K562 (cell line): ENCODE measurements at regions not wholly inside any gene's neighbourhood (a gene's known extent, or its start where the extent isn't known, plus 50 kb on each side); places are given as distances from the start of the nearest gene placed in this dataset.

Experiments used
- ATAC-seq: fragments of 200-7000 bp; cut with Tn5 transposase; 3 replicates; pipeline ENCODE4 v1.9.1; 2020; ENCODE audit warnings: moderate library complexity
- BruUV-seq: library from RNA; stranded (reverse); fragments of 400-500 nt; replicated peaks from 2 replicates; lab custom pipeline; 2021; lab: Mats Ljungman, UMichigan
- CTCF ChIA-PET: fragments of 300-600 bp; formaldehyde crosslinking; extraction: SDS; loops from one replicate; lab custom pipeline; 2021; ENCODE audit warnings: low intra/inter-chr PET ratio; lab: Yijun Ruan, JAX
- POLR2A ChIA-PET: fragments of 300-600, 350-650 bp; sonication (Branson Sonifier 250); formaldehyde crosslinking; extraction: SDS; loops from one replicate; lab custom pipeline; 2021; ENCODE audit warnings: antibody characterized with exemption, inconsistent platforms; lab: Yijun Ruan, JAX
- DNase-seq, 4 experiments: peaks; one replicate each; pipeline versions ENCODE4 v3.0.0 to v3.0.0-alpha.2; 2011 to 2018; ENCODE audit warnings: low spot score in 3 of 4, mixed read lengths in 3 of 4; ENCODE audit errors: extremely low read depth in 1 of 4
- FAIRE-seq: peaks from 2 replicates; lab custom pipeline; 2011; peaks lifted over from hg19 to GRCh38; lab: Jason Lieb, UNC
- H2AFZ ChIP-seq: 2 replicates; pipeline ENCODE4 v1.6.0; 2011; ENCODE audit warnings: low read depth, low read length, control low read depth, inconsistent platforms
- H3K27ac ChIP-seq: fragments of 200-600 bp; 3 replicates; pipeline ENCODE4 v1.8.0; 2011; ENCODE audit warnings: low read depth, mild to moderate bottlenecking, control low read depth, inconsistent platforms, low read length, moderate library complexity, mixed read lengths; ENCODE audit errors: extremely low read depth
- H3K27me3 ChIP-seq, 2 experiments: fragments of 300-600 bp in 1 of 2; 2 replicates in 1 of 2; 3 replicates in 1 of 2; pipeline versions ENCODE4 v1.6.0 to v1.8.0; 2011; ENCODE audit warnings: inconsistent platforms in 2 of 2, low read length in 2 of 2, mild to moderate bottlenecking in 1 of 2, mixed read lengths in 1 of 2, moderate library complexity in 1 of 2; ENCODE audit not compliant: control insufficient read depth in 2 of 2, insufficient read depth in 2 of 2
- H3K36me3 ChIP-seq: fragments of 300-600 bp; 3 replicates; pipeline ENCODE4 v1.8.0; 2011; ENCODE audit warnings: mild to moderate bottlenecking, low read length, inconsistent platforms; ENCODE audit not compliant: control insufficient read depth, insufficient read depth
- H3K4me1 ChIP-seq, 2 experiments: fragments of 200-600 bp in 1 of 2; replicated peaks in 1 of 2; 2 replicates in 1 of 2; 3 replicates in 1 of 2; pipeline versions ENCODE4 v1.5.1 to v1.8.0; 2011; ENCODE audit warnings: inconsistent platforms in 2 of 2, low read length in 2 of 2, mild to moderate bottlenecking in 1 of 2, mixed read lengths in 1 of 2, moderate library complexity in 1 of 2; ENCODE audit not compliant: control insufficient read depth in 2 of 2, insufficient read depth in 2 of 2
- H3K4me2 ChIP-seq: 2 replicates; pipeline ENCODE4 v1.6.1; 2011; ENCODE audit warnings: low read length, control low read depth, inconsistent platforms, mixed read lengths; ENCODE audit not compliant: insufficient read depth
- H3K4me3 ChIP-seq: fragments of 200-600 bp; sonication (generic), shearing (Covaris generic); 2 replicates; pipeline ENCODE4 v1.5.1; 2016; ENCODE audit warnings: control low read depth, inconsistent platforms
- H3K79me2 ChIP-seq: fragments of 200-600 bp; 3 replicates; pipeline ENCODE4 v1.8.0; 2011; ENCODE audit warnings: low read length, inconsistent platforms; ENCODE audit not compliant: control insufficient read depth, insufficient read depth
- H3K9ac ChIP-seq, 2 experiments: 2 replicates each; pipeline versions ENCODE4 v1.6.0 to v1.6.1; 2011; ENCODE audit warnings: low read depth in 2 of 2, low read length in 2 of 2, control low read depth in 1 of 2, inconsistent platforms in 1 of 2, mild to moderate bottlenecking in 1 of 2, mixed read lengths in 1 of 2; ENCODE audit not compliant: insufficient read depth in 1 of 2
- H3K9me1 ChIP-seq: one replicate; pipeline ENCODE4 v1.6.0; 2011; ENCODE audit warnings: inconsistent platforms, mild to moderate bottlenecking, low read length, moderate library complexity; ENCODE audit not compliant: control insufficient read depth, insufficient read depth
- H3K9me3 ChIP-seq: replicated peaks from 2 replicates; pipeline ENCODE4 v1.5.1; 2011; ENCODE audit warnings: low read depth, low read length, inconsistent platforms; ENCODE audit not compliant: control insufficient read depth, insufficient read depth
- H4K20me1 ChIP-seq: replicated peaks from 2 replicates; pipeline ENCODE4 v1.6.1; 2011; ENCODE audit warnings: low read length, inconsistent platforms, mixed read lengths; ENCODE audit not compliant: control insufficient read depth, insufficient read depth
- BDP1 ChIP-seq: IDR thresholded peaks from 3 replicates; pipeline ENCODE4 v1.6.1; 2011; ENCODE audit not compliant: insufficient read length, insufficient read depth
- HDAC2 ChIP-seq: fragments of 450-650 bp; IDR thresholded peaks from 2 replicates; pipeline ENCODE4 v1.6.1; 2016; ENCODE audit warnings: mild to moderate bottlenecking
- RBM39 ChIP-seq: fragments of 200-400 bp; formaldehyde crosslinking; optimal IDR thresholded peaks from 2 replicates; pipeline ENCODE3; 2018; ENCODE audit warnings: low read depth, low read length
- WGBS: fragments of 100-300 bp; shearing (Covaris generic); methylation state at CpG from one replicate; pipeline ENCODE4 v1.1.6; 2016; ENCODE audit warnings: low coverage, mixed read lengths; ENCODE audit not compliant: insufficient coverage; ENCODE audit errors: missing lambda C conversion rate; 5-methylcytosine and 5-hydroxymethylcytosine counted together
- in situ Hi-C: fragments of 300-500 bp; cut with MboI; formaldehyde crosslinking; loops from 4 replicates; pipeline ENCODE4 v1.15.0; 2018; ENCODE audit warnings: inconsistent platforms, mixed read lengths
- intact Hi-C: fragments of 100-400 bp; cut with micrococcal nuclease; formaldehyde crosslinking; loops from 2 replicates; pipeline ENCODE4 v1.14.2; 2022
- TF ChIP-seq, protein P1 (sequence below): fragments of 450-650 bp; formaldehyde crosslinking; conservative IDR thresholded peaks from 2 replicates; pipeline ENCODE4 v1.4.0; 2022; ENCODE audit warnings: mild to moderate bottlenecking, missing genetic modification characterization

- Histone ChIP-seq H2AFZ (no peak overlapping the region), H3K9me3 (no peaks in the 10 kb centered on the region), H3K4me3 (no peak overlapping the region), H4K20me1 (no peaks in the 10 kb centered on the region), H3K27ac (no peak overlapping the region), H3K79me2 (no peaks in the 10 kb centered on the region), H3K9me1 (no peaks in the 10 kb centered on the region), H3K27me3 (no peaks in the 10 kb centered on the region), H3K4me2 (no peak overlapping the region), H3K36me3 (no peaks in the 10 kb centered on the region), H3K9ac (no peak overlapping the region), H3K4me1 (no peaks in the 10 kb centered on the region)
- DNase-seq (no peak), FAIRE-seq (no peak), ATAC-seq (no peak)
- 0% methylated on average over 2 of the region's 2 CpGs for WGBS
- CTCF ChIA-PET: no interaction called here
- TF ChIP-seq HDAC2 (no peak), BDP1 (no peak), RBM39 (no peak)
- TF ChIP-seq, protein P1, sequence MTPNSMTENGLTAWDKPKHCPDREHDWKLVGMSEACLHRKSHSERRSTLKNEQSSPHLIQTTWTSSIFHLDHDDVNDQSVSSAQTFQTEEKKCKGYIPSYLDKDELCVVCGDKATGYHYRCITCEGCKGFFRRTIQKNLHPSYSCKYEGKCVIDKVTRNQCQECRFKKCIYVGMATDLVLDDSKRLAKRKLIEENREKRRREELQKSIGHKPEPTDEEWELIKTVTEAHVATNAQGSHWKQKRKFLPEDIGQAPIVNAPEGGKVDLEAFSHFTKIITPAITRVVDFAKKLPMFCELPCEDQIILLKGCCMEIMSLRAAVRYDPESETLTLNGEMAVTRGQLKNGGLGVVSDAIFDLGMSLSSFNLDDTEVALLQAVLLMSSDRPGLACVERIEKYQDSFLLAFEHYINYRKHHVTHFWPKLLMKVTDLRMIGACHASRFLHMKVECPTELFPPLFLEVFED (CRISPR knock-in tag): no peak
- intact Hi-C loops: no loop called here
- no TSS peak for BruUV-seq
- POLR2A ChIA-PET: interaction anchor here (0.6 kb wide), 1 partner anchor 75 kb away, joined by 5 read pairs; no protein-coding TSS in a partner anchor
- in situ Hi-C loops: no loop called here
Measured at GRCh38 chr2:150631236-150631821, 143.9 kb upstream of the RND3 start.
